Tibial nerve (tissue), 4 donors: ENCODE measurements at regions not wholly inside any gene's neighbourhood (a gene's known extent, or its start where the extent isn't known, plus 50 kb on each side); places are given as distances from the start of the nearest gene placed in this dataset.

Experiments used
- EP300 ChIP-seq, 2 donors: sonication (generic); formaldehyde crosslinking; IDR thresholded peaks; one replicate each; pipeline ENCODE4 v1.6.1; 2017; ENCODE audit warnings: antibody characterized with exemption in 2 of 2, mild to moderate bottlenecking in 1 of 2
- POLR2A ChIP-seq, 2 donors: fragments of 450-650 bp; IDR thresholded peaks; one replicate each; pipeline ENCODE4 v1.6.1; 2017; ENCODE audit warnings: antibody characterized with exemption in 2 of 2, mild to moderate bottlenecking in 2 of 2, moderate library complexity in 2 of 2
- TF ChIP-seq, protein P1 (sequence below), 5 experiments: fragments of 200-600 bp in 3 of 5; fragments of 450-650 bp in 2 of 5; sonication (generic) in 3 of 5; IDR thresholded peaks; one replicate each; pipeline ENCODE4 v1.5.1; 2016 to 2019; ENCODE audit warnings: antibody characterized with exemption in 5 of 5, mild to moderate bottlenecking in 3 of 5, moderate library complexity in 2 of 5

DNA sequence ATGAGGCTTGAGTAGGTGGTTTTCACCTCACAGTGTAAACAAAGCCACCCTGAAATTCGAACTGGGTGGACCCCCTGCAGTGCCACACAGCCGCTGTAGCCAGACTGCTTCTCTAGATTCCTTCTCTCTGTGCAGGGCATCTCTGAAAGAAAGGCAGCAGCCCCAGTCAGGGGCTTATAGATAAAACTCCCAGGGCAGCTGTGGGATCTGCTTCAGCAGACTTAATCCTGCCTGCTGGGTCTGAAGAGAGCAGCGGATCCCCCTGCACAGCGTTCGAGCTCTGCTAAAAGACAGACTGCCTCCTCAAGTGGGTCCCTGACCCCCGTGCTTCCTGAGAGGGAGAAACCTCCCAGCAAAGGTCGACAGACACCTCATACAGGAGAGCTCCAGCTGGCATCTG, 71.4 kb downstream of the CARTPT start:
- TF ChIP-seq, protein P1, sequence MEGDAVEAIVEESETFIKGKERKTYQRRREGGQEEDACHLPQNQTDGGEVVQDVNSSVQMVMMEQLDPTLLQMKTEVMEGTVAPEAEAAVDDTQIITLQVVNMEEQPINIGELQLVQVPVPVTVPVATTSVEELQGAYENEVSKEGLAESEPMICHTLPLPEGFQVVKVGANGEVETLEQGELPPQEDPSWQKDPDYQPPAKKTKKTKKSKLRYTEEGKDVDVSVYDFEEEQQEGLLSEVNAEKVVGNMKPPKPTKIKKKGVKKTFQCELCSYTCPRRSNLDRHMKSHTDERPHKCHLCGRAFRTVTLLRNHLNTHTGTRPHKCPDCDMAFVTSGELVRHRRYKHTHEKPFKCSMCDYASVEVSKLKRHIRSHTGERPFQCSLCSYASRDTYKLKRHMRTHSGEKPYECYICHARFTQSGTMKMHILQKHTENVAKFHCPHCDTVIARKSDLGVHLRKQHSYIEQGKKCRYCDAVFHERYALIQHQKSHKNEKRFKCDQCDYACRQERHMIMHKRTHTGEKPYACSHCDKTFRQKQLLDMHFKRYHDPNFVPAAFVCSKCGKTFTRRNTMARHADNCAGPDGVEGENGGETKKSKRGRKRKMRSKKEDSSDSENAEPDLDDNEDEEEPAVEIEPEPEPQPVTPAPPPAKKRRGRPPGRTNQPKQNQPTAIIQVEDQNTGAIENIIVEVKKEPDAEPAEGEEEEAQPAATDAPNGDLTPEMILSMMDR (IDR thresholded peaks at IDR 0.05), result no peak
- TF ChIP-seq EP300 (IDR thresholded peaks at IDR 0.05) (no peak), POLR2A (IDR thresholded peaks at IDR 0.05) (no peak)
